Gastrocnemius medialis (tissue), 4 donors: ENCODE measurements at regions not wholly inside any gene's neighbourhood (a gene's known extent, or its start where the extent isn't known, plus 50 kb on each side); places are given as distances from the start of the nearest gene placed in this dataset.
A peak's percentile ranks its signal among the peaks of the same experiment; 100 is the strongest.

Source experiments
- ATAC-seq, 2 donors: fragments of 150-250 bp; one replicate each; pipeline ENCODE4 v1.9.1; 2016
- DNase-seq, 2 donors: peaks; one replicate each; pipeline ENCODE4 v3.0.0-alpha.2; 2019
- H3K27ac ChIP-seq, 4 donors: fragments of 200-600 bp; sonication (generic); 1 replicate in 1 of 4; 2 replicates in 3 of 4; pipeline ENCODE4 v1.5.1; 2016 to 2018; ENCODE audit warnings: mild to moderate bottlenecking in 2 of 4, moderate library complexity in 1 of 4
- H3K27me3 ChIP-seq, 3 donors: fragments of 200-600 bp; sonication (generic) in 2 of 3; 1 replicate in 1 of 3; 2 replicates in 2 of 3; pipeline versions ENCODE4 v1.5.1 to v1.6.0; 2016 to 2019; ENCODE audit warnings: mild to moderate bottlenecking in 1 of 3, moderate library complexity in 1 of 3
- H3K36me3 ChIP-seq, 2 donors: fragments of 200-600 bp; sonication (generic) in 1 of 2; one replicate each; pipeline ENCODE4 v1.5.1; 2017 to 2018
- H3K4me1 ChIP-seq, 2 donors: fragments of 200-600 bp; sonication (generic) in 1 of 2; one replicate each; pipeline ENCODE4 v1.5.1; 2016 to 2017; ENCODE audit warnings: mild to moderate bottlenecking in 2 of 2
- H3K4me3 ChIP-seq, 4 donors: fragments of 200-600 bp; sonication (generic) in 3 of 4; 1 replicate in 1 of 4; 2 replicates in 3 of 4; pipeline ENCODE4 v1.5.1; 2016 to 2019; ENCODE audit warnings: mild to moderate bottlenecking in 2 of 4
- H3K9me3 ChIP-seq, 3 donors: fragments of 200-600 bp; sonication (generic) in 2 of 3; 1 replicate in 1 of 3; 2 replicates in 2 of 3; pipeline ENCODE4 v1.5.1; 2016 to 2019
- CTCF ChIP-seq, 5 experiments: fragments of 450-650 bp in 3 of 5; fragments of 200-600 bp in 2 of 5; sonication (generic) in 2 of 5; IDR thresholded peaks in 4 of 5; conservative IDR thresholded peaks in 1 of 5; 1 replicate in 4 of 5; 2 replicates in 1 of 5; pipeline ENCODE4 v1.5.1; 2016 to 2019; ENCODE audit warnings: antibody characterized with exemption in 5 of 5, mild to moderate bottlenecking in 3 of 5, moderate library complexity in 3 of 5
- POLR2A ChIP-seq, 2 donors: fragments of 450-650 bp; IDR thresholded peaks; one replicate each; pipeline ENCODE4 v1.6.1; 2017; ENCODE audit warnings: antibody characterized with exemption in 2 of 2, mild to moderate bottlenecking in 2 of 2, moderate library complexity in 2 of 2
- in situ Hi-C, 4 donors: fragments of 200-750 bp; cut with MboI; loops; one replicate each; pipeline versions ENCODE4 v1.15.0 to v1.8.0; 2017; ENCODE audit warnings: low sequenced_read_pairs in 4 of 4
- intact Hi-C: fragments of 100-400 bp; cut with DNase I; formaldehyde crosslinking; loops from one replicate; pipeline ENCODE4 v1.15.1; 2023; ENCODE audit warnings: low total_unique reads

- Histone ChIP-seq H3K4me1 (no peaks in the 10 kb centered on the region), H3K27me3 (no peaks in the 10 kb centered on the region), H3K36me3 (no peaks in the 10 kb centered on the region), H3K9me3 (no peaks in the 10 kb centered on the region), H3K27ac (no peak overlapping the region), H3K4me3 (no peak overlapping the region)
- in situ Hi-C loops, result no loop called here
- ATAC-seq (no peak), DNase-seq (no peak)
- no peak for TF ChIP-seq POLR2A (IDR thresholded peaks at IDR 0.05)
- TF ChIP-seq CTCF (IDR thresholded peaks at IDR 0.05 in 4 of 5, conservative IDR thresholded peaks at IDR 0.05 in 1 of 5), result no peak
- intact Hi-C loops, result no loop called here
These were observed 1310.5 kb upstream of the CELF2 start for GRCh38 chr10:9707216-9707615.

- TF ChIP-seq POLR2A (IDR thresholded peaks at IDR 0.05) (no peak), CTCF (IDR thresholded peaks at IDR 0.05 in 4 of 5, conservative IDR thresholded peaks at IDR 0.05 in 1 of 5) (no peak)
- in situ Hi-C loops, result no loop called here
These were observed 1307.8 kb upstream of the CELF2 start for GRCh38 chr10:9709849-9710248.

GRCh38 chr10:9712393-9712792 lies 1305.3 kb upstream of the CELF2 start:
- intact Hi-C loops, result no loop called here
- H3K27me3 ChIP-seq, result no peaks in the 10 kb centered on the region
- H3K4me3 ChIP-seq, result peak overlapping the region in 1 of 4 donors; percentile 26
- in situ Hi-C loops, result no loop called here
- DNase-seq (no peak), ATAC-seq (no peak)
- H3K4me1 ChIP-seq, result no peaks in the 10 kb centered on the region
- H3K36me3 ChIP-seq, result no peaks in the 10 kb centered on the region
- no peak overlapping the region for H3K27ac ChIP-seq
- TF ChIP-seq POLR2A (IDR thresholded peaks at IDR 0.05) (no peak), CTCF (IDR thresholded peaks at IDR 0.05 in 4 of 5, conservative IDR thresholded peaks at IDR 0.05 in 1 of 5) (no peak)
- H3K9me3 ChIP-seq, result no peaks in the 10 kb centered on the region

More at GRCh38 chr10:9709849-9710248, 1307.8 kb upstream of the CELF2 start:
- H3K36me3 ChIP-seq, result no peaks in the 10 kb centered on the region
- intact Hi-C loops, result no loop called here
- no peak overlapping the region for H3K4me3 ChIP-seq
- no peak for DNase-seq
- no peaks in the 10 kb centered on the region for H3K9me3 ChIP-seq
- H3K4me1 ChIP-seq, result no peaks in the 10 kb centered on the region
- ATAC-seq, result no peak
- no peak overlapping the region for H3K27ac ChIP-seq
- H3K27me3 ChIP-seq, result no peaks in the 10 kb centered on the region

GRCh38 chr10:9719246-9719645 lies 1298.4 kb upstream of the CELF2 start:
- intact Hi-C loops (no loop called here), in situ Hi-C loops (no loop called here)
- H3K4me1 ChIP-seq, result no peaks in the 10 kb centered on the region
- no peak for DNase-seq
- no peaks in the 10 kb centered on the region for H3K36me3 ChIP-seq
- no peaks in the 10 kb centered on the region for H3K27me3 ChIP-seq
- no peak for ATAC-seq
- TF ChIP-seq CTCF (IDR thresholded peaks at IDR 0.05 in 4 of 5, conservative IDR thresholded peaks at IDR 0.05 in 1 of 5), result no peak
- no peak for TF ChIP-seq POLR2A (IDR thresholded peaks at IDR 0.05)
- H3K4me3 ChIP-seq, result no peak overlapping the region
- no peaks in the 10 kb centered on the region for H3K9me3 ChIP-seq
- no peak overlapping the region for H3K27ac ChIP-seq

GRCh38 chr10:9733766-9734165 lies 1283.9 kb upstream of the CELF2 start:
- Histone ChIP-seq H3K4me1 (no peaks in the 10 kb centered on the region), H3K9me3 (no peaks in the 10 kb centered on the region), H3K27me3 (no peaks in the 10 kb centered on the region), H3K27ac (no peak overlapping the region), H3K36me3 (no peaks in the 10 kb centered on the region), H3K4me3 (no peak overlapping the region)
- ATAC-seq, result no peak
- in situ Hi-C loops (no loop called here), intact Hi-C loops (no loop called here)
- TF ChIP-seq POLR2A (IDR thresholded peaks at IDR 0.05) (no peak), CTCF (IDR thresholded peaks at IDR 0.05 in 4 of 5, conservative IDR thresholded peaks at IDR 0.05 in 1 of 5) (no peak)
- no peak for DNase-seq
